GM19035 (cell line): ENCODE measurements at regions not wholly inside any gene's neighbourhood (a gene's known extent, or its start where the extent isn't known, plus 50 kb on each side); places are given as distances from the start of the nearest gene placed in this dataset.
"Not testable (repeated sequence)": the region's sequence is repeated elsewhere in the genome, so short reads cannot be mapped to it uniquely, and the experiment has no call there.

Source experiments
- ATAC-seq: cut with Tn5 transposase; IDR thresholded peaks from one replicate; pipeline ENCODE4 v1.9.1; 2021; ENCODE audit not compliant: unreplicated experiment

DNA sequence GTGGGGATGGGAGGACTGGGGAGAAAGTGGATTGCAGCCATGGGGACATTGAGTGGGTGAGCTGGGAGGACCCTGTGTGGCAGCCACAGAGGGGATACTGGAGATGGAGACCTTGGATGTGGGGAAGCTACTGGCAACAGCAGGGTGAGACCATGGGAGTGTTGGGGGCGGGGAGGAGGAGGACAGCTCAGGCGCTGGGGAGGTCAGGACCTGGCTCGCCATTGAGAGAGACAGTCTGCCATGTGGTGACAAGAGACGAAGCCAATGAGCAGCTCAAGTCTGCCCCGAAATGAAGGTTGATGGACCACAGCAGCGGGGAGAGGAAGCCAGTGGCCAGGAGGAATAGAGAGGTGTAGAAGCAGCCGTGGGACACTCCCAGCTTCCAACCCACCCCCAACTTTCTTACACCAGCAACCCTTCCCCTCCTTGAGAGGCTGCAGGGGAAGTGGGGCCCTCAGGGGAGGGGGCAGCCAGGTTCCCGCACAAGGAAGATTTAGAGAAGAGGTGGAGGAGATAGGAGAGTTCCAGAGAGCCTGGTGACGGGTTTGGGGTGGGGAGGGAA, 118.1 kb downstream of the ASB7 start:
- no peak for ATAC-seq

DNA sequence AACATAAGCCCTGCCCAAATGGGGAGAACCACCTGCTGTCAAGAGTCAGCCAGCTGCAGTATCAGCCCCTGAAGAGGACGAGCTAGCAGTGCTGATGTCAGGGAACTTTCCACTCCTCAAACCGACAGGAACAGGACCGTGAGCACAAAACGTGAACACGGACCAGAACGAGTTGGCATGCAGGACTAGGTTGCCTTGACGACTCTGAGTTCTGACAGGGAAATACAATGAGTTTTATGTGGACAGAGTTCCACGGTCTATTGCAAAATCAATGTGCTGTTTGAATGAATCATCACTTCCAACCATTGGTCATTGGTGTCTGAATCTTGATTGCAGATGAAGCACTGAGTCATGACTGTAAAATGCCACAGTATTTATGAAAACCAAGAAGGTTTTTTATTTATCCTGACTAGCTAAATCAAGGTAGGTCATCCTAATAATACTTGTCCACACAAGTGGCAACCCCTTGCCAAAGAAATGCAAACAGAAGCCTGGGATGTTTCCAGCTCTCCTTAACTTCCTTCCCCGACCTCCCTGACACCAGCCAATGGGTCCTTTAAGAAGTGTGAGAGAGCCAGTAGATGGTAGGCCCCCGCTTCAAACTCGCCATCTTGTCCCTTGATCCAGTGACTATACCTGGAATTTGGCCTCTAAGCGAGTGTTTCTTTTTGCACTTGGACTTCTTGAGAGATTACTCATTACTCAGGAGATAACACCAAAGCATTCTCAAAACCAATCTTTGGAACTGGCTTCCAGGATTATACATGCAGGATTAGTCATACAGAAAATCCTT, 119.6 kb downstream of the ASB7 start:
- ATAC-seq: no peak

DNA sequence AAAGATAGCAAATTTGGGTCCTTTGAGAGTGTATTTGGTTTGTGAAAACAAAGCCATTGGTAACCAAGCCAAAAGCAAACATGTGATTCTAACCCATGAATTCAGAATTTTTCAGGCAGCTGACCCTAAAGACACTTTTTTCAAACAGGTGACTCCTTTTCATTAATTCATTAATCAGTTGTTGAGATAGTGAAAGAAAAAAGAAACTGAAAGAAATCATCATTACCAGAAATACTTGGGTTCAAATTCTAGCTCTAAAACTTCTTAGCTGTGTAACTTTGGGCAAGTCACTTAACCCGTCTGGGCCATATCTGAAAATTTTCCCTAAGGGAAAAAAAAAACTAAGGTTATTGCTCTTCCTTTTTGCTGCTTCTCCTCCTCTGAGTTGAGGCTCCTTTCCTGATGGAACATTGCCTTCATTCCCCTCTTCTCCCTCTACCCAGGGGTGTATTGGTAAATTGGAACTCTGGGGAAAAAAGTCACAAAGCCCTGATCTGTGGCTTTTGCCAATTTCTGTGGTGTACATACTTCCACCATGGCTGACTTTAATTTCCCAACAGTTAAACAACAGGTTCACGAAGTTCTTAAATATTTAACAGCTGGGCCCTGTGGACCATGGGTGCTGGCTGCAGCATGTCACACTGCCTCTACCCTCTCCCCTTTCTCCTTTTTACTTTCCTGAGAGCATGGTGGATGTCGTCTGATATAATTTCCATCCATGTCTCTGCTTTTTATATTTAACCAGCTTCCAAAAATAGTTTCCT, 120.3 kb downstream of the ASB7 start:
- ATAC-seq: no peak

DNA sequence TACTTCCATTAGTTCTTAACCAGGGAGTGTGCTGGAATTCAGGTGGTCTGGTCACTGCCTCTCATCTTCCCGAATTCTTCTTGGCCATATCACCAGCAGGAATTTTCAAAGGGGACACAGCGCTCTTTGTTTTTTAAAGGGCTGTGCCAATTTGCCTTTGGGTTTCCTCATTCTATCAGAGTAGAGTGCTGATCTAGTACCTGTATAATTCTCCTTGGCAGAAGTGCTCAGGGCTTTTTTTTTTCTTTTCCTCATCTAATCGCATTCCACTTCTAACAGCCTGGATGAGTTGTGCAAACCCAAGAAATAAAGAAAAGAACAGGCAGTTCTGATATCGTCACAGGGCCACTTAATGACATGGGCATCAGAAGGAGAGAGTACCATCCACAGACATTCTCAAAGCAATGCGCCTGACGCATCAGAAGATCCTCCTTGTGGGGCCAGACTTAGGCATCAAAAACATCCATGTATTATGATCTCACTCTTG, 121.0 kb downstream of the ASB7 start:
- no peak for ATAC-seq

DNA sequence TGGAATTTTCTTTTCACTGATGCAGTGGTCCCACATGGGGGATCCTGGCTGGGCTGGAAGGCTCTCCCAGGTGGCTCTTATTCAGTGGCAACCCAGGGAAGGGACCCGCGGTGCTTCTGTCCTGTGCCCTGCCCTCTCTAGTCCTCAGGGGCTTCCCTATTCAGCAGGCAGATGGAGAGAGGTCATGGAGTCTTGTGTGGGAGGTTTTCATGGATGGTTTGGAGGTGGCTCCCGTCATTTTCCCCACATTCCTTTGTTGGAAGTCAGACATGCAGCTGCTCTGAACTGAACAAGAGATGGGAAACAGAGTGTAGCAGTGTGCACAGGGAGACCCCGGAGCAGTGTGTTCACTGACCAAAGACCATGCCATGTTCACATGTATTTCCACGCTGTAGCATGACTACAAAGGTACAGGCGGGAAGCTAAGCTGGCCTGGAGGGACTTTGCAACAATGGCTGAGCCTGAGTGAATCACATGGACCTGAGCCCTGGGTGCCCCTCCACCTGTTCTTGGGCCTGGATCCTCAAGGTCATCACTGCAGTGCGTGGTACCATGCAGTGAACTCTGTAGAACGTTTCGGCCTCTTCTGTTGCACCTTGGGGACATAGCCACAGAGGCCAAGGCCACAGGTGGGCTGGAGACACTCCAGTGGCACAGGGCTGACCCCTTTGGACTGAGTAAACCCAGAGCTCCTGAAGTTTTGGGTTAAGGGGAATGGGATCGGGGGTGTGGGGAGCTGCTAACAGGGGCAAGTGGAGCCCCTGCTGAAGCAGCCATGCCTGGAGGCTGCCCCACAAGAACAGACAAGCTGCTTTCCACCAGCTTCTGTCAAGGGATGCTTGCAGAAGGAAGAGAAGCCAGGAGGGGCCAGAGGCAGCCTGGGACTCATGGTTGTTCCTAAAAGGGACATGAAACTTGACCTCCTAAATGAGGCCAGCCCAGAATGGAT, 123.0 kb downstream of the ASB7 start:
- ATAC-seq: no peak

DNA sequence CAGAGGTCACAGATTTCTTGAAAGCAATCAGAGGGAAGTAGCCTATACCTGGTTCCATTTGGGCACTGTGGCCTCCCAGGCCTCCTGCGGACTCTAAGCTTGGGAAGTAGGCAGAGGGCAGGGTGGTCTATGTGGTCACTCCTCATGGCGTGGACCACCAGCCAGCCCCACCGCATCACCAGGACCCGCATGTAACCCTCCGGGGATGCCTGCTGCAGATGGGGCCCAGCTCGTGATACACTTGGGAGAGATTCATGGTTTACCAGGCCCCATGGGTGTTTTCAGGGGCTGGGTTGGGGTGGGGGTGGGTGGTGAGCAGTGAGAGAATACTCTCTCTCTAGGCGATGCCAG, 123.7 kb downstream of the ASB7 start:
- ATAC-seq: no peak

DNA sequence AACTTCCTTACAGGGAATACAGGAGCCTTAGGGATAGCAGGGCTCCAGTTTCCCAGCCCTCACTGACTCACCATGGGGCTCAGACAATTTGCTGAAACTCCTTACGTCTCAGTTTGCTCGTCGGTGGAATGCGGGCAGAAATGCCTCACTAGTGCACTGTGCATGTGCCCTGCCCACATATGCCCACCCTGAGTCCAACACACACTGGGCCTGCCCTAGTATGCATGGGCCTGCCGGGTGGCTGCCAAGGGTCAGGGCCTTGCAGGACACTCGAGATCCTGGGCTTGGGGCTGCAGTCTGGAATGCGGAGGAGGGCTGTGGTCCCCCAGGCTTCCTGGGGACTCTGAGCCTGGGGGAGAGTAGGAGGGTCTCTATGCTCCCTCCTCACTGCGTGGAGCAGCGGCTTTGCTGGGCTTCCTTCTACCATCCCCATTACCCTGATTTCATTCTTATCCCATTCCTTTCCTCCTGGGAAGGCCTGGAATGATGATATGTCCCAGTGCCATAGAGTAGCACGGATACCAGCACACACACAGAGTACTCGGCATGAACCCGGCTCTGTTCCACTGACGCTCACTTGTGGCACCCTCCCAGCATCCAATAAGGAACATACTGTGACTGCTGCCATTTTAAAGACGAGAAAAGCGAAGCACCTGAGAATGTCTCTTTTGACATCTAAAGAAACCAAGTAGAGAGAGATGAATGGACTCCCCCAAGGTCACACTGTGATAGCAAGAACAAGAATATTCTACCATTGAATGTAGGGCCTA, 124.2 kb downstream of the ASB7 start:
- no peak for ATAC-seq

DNA sequence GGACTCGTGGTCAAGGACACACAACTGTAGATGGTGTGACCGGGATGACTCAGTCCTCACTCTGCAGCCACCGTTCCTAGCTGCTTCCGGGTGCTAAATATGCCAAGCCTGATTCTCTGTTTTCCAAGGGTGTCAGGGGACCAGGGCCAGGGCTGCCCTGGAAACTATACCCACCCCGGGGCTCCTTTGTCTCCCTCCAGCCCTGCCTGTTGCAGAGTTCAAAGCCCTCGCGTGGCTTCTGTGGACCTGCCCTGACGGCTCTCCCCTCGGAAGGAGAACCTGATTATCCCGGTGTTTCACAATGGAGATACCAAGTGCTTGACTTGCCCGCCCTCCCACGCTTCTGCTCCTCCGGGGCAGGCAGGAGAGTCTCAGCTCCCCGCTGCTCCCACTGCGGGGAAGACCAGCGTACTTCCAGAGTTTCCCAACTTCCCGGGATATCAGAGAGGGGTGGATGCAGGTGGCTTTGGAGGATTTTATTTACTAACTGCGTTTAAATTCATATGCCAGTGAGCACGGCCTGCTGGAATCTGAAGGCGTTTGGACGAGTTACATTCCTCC, 125.0 kb downstream of the ASB7 start:
- ATAC-seq: no peak

DNA sequence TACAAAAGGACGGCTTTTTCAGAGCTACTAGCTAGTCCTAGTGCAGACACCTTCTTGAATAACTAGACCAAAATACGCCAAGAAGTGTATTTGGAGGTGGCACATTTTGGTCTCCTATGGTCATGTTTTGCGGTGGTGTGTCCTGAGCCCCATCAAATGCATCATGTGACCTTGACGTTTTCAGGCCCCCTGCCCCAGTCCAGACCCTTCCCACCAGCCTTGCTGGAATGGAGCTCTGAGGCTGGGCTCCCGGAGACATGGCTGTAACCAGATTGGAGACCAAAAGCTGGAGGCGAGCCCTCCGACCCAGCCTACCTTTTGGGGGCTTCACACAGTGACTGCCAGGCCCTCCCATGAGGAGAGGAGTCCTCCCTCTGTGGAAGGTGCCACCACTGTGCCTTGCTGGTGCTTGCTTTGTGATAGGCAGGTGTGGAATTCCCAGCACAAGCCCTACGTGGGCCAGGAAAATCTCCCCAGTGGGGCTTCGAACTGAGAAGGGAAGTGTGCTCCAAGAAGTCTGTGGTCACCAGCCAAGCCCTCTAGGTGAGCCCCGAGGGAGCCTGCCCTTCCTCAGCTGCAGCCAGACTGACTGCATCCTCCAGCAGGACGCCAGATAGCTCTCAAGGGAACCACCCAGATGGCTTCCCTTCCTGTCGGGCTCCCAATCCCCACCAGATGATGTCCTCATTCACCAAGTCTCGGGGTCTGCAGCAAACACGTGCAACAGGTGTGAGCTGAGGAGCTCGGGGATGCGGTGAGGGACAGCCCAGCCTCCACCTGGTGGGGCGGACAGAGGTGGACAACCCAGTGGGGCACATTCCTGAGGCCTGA, 126.2 kb downstream of the ASB7 start:
- no peak for ATAC-seq

DNA sequence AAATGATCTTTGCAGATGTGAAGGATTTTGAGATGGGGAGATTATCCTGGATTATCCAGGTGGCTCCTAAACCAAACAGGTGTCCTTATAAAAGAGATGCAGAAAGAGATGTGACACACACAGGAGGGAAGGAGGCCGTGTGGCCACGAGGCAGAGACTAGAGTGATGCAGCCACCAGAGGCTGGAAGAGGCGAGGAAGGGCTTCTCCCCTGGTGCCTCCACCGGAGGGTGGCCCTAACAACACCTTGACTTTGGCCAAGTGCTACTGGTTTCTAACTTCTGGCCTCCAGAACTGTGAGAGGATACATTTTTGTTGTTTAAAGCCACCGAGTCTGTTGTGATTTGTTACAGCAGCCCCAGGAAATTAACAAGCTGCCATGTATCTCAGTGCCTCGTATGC, 127.1 kb downstream of the ASB7 start:
- no peak for ATAC-seq

DNA sequence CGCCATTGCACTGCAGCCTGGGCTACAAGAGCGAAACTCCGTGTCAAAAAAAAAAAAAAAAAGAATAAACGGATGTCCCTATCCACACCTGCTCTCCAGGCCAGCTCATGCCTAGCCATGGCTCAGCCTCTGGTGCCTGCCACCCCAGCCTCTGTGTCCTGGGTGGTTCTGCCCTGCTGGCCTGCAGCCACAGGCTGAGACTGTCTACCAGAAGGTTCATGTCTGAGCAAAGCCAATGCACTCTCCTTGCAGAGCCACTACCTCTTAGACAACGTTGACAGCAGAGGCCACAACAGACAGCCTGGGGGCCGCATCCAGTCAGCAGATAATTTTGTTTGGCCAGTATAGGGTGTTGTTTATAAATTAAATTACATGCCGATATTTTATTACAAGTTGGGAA, 127.7 kb downstream of the ASB7 start:
- ATAC-seq: no peak

DNA sequence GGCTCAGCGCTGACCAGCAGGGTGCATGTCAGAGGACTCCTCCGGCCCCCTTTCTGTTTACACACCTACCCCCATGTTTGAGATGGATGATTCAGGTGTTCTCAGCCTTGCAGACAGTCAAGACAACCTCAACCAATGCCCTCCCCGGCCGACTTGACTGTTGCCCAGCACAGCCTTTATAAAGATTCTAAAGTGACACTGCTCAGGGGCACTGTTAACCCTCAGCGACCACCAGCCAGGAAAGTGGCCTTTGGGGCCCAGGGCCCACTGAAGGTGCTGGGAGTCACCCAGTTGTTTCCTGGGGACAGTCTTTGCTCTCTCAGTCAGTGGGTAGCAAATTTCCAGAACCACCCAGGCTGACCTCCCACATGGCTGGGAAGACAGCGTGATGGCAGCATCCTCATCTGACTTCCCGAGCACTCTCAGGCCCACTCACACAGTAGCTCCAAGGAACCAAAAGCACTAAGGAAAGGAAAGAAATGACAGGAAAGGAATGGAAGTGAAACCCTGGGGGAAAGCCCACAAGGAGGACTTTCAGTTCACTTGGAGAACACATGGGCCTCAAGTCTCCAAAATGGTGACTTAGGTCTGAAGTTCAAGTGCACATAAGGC, 128.4 kb downstream of the ASB7 start:
- ATAC-seq: no peak

DNA sequence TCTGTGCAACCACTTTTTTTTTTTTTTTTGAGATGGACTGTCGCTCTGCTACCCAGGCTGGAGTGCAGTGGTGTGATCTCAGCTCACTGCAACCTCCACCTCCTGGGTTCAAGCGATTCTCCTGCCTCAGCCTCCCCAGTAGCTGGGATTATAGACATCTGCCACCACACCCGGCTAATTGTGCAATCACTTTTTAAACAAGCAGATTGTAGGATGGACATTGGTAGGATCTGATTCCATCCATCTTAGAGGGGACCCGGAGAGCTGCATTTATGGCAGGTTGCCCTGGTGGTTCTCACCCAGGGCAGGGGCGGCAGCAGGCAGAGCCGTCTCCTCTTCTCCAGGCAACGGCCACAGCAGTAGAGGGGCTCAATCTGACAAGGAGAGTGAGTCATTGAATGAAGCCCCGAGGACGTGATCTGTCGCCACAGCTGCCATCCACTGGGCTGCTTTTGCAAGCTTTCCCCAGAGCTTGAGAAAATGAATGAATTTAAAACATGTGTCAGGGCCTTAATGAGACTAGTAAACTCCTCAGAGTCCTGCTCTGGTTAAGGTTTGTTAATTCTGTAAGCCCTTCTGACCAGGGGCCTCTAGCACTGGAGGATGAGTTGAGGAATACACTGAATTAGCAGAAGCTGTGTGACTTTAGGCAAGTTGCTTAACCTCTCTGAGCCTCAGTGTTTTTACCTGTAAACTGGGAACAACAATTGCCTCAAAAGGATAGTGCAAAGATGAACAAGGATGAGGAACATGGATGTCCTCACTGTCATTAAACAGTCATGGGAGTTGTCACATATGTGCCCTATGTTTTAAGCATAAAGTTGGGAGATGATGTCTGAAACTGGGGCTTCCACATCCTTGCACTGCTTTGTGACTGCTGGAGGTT, 129.1 kb downstream of the ASB7 start:
- ATAC-seq: no peak

DNA sequence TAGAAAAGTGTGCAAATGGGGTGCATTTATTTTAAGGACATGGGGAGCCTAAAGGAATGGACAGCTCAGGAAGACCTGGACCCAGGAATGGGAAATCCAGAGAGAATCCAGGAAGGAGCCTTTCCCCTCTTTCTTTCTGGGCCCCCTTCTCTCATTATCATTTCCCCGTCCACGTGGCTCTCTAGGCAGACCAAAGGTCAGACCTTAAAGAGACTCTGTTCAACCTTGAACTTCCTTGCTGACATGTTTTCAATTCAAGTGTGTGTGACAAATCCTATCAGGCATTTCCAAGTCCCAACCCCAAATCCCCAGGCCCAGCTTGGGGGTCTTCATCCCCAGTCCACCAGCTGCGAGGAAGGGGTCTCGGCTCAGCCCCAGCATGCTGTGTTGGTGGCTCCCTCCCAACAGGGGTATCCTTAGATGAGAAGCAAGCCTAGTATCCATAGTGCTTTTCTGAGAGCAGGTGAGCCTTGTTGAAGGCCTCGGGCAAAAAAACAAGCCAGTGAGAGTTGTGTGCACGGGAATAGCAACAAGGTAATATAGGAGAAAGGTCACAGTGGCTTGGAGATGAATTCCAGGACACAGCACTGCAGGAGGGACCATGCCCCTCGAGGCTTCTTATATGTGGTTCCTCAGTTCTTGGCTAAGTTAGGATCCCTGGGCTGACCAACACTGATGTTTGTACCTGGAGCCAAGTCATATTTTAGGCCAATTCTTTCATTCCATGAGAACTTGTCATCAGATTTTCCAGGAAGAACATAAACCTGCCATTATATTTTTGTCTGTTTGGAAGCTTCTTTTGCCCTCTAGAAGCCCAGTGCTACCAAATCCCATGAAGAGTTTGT, 130.0 kb downstream of the ASB7 start:
- no peak for ATAC-seq

DNA sequence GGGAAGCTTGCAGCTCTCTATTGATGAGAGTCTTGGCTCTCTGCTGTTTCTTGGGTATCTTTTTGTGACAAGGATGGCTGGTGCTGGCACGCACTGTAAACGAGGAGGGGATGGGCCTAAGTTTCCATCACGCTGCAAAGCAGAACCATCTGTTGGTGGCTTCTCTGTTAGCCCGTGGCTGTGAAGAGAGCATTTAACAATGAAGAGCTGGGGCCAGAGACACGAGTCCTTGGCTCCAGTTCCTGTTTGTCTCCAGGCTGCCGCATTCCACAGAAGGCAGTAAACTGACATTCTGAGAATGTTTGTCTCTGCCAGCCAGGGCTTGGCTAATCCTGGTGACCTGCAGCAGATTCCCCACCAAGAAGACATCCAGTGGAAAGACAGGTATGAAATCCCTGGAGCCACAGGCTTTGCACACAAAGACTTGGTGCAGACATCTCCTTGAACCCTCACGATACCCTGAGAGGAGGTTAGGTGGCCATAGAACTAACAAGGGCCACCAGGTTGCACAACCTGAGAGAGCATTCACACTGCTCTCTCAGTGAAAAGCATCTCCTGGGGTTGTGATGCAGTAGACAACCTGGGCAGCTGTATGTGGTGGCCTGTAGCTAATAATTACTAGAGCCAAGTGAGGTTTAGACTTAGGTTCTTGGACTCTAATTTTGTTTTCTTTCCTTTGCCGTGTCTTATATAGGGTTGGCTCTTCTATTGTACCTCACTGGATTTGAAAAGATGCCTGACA, 130.9 kb downstream of the ASB7 start:
- no peak for ATAC-seq

DNA sequence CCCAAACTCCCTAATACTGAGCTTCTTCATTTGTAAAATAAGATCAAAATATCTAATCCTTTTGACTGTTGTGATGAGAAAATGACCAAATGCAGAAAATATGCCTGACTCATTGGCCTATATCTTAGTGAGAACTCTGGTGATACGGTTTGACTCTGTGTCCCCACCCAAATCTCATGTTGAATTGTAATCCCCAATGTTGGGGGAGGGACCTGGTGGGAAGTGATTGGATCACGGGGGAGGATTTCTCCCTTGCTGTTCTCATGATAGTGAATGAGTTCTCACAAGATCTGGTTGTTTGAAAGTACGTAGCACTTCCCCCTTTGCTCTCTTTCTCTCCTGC, 131.4 kb downstream of the ASB7 start:
- ATAC-seq: not testable (repeated sequence)
